IPS DF 19.7 (cell line): ENCODE measurements at regions not wholly inside any gene's neighbourhood (a gene's known extent, or its start where the extent isn't known, plus 50 kb on each side); places are given as distances from the start of the nearest gene placed in this dataset.
"Not testable (repeated sequence)": the region's sequence is repeated elsewhere in the genome, so short reads cannot be mapped to it uniquely, and the experiment has no call there.

ENCODE experiments used
- DNase-seq: peaks from one replicate; pipeline ENCODE4 v3.0.0-alpha.2; 2013; ENCODE audit warnings: low read depth, low spot score

DNA sequence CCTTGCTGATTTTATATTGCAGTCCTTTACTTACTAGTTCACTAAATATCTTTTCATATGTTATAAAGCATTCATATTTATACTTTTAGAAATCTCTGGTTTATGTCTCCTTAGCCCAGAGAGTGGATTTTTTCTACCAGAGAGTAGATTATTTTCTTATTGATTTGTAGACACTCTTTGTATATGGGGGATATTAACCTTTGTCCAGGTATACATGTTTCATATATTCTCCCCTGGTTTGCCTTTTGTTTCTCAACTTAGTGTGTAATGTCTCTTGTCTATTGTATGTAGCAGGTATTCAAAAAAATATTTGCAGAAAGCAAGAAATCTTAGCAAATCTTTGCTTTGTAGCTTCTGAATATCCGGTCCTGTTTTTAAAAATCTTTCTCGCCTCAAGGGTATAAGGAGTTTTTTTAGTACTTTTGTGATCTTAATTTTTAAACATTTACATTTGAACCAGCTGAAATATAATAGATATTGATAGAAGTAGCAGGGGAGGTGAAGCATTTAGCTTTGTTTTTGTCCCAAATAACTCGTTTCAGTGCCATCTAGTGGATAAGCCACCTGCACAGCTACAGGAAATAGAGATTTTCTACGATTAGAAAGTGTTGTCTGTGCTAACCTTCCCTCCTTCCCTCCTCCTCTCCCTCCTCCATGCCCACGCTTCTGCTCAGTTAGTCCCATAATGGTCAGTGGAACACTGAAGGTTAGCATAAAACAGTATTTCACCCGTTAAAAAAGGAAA is 97.0 kb downstream of the PHETA1 start:
- no peak for DNase-seq

DNA sequence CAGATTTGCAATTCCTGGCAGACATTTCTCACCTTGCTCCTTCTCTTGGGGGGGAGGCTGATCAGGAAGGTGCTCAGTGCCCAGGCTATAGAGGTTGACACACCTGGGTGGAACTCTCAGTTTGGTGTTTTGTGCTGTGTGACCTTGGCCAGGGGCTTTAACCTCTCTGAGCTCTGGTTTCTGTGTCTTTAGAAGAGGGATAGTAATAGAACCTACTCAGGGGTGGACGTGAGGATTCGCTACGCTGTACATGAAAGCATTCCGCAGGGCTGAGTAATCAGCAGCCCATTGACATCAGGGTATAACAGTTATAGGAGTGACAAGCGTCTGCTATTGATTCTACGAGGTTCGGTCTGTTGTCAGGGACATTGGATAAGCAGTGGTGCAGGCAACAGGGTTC is 98.1 kb downstream of the PHETA1 start:
- DNase-seq, result no peak

DNA sequence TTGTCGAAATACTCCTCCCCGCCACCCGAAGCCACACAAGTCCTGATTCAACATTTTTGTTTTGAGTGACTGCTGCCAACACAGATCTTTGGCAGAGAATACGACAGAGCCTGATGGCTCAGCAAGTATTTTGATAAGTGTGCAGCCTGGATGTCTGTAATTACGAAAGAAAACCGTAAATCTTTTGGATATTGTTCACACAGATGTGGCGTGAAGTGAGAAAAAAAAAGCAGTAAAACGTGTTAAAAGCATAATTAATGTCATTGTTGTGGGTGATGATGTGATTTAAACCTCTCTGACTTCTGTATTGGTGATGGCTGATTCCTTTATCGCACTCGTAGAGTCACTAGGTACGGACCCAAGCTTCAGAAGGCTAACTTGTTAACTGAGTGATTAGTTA is 98.7 kb downstream of the PHETA1 start:
- DNase-seq, result no peak

DNA sequence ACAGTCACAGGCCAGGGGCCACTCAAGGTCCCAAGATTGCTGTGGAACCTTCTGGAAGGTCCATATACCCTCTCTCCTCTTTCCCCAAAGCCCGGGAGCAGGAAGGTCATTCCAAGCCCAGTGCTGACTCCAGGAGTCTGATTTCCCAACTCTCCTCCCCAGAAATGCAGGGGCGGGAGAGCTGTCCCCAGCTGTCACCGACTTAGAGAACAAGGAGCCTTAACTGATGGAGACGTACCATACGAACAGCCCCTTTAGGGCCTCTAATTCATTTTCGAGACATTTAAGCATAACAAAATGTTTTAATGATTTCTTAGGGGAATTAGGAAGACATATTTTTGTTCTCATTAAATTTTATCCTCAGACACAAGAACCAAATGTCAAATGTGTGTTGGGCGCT is 99.2 kb downstream of the PHETA1 start:
- no peak for DNase-seq

DNA sequence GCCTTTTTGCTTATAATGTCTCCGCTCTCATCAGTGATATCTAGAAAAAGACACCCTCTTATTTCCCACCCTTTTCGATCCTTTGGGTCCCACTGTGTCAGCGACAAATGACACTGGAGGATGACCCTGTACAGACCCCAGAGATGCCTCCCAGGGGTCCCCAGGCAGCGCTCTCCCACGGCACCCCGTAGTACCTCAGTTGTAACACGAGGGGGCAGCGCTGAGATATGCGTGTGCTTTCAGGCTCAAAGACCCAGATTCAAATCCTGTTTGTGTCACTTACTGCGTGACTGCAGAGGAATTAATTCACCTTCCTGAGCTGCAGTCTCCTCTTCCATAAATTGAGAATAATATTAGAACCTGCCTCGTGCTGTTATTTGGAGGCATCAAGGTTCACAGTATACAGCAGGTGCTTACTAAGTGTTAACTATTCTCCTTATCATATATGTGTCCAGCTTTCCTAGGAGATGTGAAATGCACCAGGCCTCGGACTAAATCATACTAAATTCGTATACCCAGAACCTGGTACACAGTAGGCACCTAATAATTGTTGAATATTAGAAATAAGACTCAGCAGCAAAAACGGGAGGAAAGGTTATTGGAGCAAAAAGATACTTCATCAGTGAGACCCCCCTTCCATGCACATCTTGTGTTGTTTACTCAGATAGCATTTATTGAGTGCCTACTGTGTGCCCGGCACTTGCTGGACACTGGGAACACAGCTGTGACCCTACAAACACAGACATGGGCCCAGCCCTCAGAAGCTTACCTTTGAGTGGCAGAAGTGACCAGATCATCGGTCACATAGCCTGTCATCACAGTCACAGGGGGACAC is 99.9 kb downstream of the PHETA1 start:
- DNase-seq, result no peak

DNA sequence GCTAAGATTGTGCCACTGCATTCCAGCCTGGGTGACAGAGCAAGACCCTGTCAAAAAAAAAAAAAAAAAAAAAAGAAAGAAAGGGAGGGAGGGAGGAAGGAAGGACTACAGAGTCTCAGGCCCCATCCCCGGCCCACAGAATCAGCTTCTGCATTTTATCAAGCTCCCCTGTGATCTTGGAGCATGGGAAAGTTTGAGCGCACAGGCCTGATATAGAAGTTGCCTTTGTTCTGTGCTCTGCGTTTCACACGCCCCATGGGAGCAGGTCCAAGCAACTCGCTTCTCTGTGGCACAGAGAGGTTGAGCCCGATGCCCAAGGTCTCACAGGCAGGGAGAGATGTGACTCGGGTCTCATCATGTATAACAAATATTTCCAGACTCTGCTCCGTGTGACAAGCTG is 101.8 kb downstream of the PHETA1 start:
- DNase-seq, result no peak

DNA sequence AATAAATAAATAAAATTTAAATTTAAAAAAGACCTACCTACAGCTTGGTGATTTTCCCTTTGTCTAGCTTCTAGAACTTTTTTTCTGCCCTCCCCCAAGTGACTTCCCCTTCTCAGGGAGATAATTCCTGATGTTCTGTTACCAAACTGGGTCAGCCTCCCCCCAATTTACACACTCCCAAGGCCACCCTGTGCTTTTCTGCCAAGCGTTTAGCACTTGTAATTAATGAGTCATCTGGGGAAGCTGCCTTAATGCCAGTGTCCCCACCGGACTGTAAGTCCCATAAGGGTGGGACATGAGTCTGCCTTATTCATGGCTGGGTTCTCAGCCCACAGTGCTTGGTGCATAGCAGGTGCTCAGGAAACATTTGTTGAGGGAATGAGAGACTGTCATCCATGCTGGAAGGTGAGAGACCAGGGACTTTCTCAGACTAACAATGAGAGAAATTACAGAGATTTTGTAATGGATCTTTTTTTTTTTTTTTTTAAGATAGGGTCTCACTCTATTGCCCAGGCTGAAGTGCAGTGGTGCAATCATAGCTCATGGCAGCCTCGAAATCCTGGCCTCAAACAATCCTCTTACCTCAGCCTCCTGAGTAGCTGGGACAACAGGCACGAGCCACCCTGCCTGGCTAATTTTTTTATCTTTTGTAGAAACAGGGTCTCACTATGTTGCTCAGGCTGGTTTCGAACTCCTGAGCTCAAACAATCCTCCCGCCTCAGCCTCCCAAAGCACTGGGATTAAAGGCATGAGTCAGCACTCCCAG is 106.8 kb downstream of the PHETA1 start:
- no peak for DNase-seq

DNA sequence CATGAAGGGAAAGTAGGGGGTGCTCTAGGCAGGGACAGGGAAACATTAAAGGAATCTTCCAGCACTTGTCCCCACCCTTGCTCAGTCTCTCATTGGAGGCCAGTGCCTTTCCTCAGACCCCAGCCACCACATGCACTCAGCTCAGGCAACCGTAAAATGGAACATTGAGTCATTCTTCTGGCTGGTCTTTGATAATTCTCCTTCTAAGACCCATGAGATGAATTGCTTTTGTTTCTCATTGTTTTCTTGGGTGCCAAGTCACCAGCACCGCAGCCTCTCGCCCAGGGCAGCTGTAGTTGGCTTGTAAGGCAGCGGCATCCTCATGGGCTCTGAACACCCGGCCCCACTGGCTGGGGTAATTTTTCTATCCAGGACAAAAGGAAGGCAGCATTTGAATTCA is 108.2 kb downstream of the PHETA1 start:
- no peak for DNase-seq

DNA sequence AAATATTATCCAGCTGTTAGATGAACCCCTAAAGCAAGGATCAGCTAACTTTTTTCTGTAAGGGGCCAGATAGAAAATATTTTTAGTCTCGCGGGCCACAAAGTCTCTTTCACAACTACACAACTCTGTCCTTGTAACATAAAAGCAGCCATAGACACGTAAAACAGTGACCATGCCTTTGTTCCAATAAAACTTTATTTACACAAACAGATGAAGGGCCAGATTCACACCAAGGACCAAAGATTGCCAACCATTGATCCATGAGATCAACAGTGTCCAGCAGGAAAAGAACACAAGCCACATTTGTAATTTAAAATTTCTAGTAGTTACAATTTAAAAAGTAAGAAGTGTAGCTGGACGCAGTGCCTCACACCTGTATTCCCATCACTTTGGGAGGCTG is 109.7 kb downstream of the PHETA1 start:
- no peak for DNase-seq

DNA sequence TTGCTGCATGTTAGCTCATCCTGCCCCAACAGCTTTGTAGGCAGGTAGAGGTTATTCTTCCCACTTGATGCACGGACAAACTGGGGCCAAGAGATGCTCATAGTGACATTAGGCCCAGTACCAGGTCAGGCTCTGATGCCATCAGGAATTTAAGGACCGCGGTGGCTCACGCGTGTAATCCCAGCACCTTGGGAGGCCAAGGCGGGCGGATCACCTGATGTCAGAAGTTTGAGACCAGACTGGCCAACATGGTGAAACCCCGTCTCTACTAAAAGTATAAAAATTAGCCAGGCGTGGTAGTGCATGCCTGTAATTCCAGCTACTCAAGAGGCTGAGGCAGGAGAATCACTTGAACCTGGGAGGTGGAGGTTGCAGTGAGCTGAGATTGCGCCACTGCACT is 110.8 kb downstream of the PHETA1 start:
- DNase-seq, result not testable (repeated sequence)

DNA sequence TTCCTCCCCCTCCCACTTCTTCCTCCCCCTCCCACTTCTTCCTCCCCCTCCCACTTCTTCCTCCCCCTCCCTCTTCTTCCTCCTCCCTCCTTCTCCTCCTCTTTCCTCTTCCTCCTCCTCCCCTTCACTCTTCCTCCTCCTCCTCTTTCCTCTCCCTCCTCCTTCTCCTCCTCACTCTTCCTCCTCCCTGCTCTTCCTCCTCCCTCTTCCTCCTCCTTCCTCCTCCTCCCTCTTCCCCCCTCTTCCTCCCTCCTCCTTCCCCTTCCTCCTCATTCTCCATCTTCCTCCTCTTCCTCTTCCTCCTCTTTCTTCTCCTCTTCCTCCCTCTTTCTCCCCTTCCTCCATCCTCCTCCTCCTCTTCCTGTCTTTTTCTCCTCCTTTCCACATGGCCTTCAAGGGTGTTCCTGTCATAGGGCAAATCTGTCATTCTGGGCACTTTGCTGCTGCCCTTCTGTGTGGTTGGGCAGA is 111.4 kb downstream of the PHETA1 start:
- DNase-seq, result no peak

DNA sequence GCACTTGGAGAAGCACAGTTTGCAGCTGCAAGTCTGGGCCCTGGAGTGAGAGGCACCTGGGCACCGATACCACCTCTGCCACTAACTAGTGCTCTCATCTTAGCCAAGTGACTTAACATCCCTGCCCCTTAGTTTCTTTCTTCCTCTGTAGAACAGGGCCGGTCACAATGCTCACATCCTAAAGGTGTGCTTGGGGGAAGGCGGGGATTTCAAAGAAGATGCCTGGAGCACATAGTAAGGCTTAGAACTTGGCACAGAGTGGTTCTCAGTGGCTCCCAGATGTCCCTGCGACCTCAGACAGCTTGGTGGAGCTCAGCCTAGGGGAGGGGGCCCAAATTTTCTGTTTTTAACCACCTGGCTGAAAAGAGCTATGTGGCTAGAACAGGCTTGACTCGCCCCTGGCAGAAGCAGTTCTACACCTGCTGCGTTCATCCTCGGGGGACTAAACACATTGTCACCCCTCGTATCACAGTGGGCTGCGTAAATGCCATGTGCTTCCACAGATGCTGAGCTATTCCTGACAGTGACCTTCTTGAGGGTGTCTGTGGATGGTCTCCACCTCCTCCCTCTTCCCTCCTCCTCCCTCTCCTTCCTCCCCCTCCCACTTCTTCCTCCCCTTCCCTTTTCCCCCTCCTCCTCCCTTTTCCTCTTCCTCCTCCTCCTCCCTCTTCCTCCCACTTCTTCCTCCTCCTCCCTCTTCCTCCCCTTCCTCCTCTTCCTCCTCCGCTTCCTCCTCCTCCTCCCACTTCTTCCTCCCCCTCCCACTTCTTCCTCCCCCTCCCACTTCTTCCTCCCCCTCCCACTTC is 112.1 kb downstream of the PHETA1 start:
- DNase-seq, result no peak

DNA sequence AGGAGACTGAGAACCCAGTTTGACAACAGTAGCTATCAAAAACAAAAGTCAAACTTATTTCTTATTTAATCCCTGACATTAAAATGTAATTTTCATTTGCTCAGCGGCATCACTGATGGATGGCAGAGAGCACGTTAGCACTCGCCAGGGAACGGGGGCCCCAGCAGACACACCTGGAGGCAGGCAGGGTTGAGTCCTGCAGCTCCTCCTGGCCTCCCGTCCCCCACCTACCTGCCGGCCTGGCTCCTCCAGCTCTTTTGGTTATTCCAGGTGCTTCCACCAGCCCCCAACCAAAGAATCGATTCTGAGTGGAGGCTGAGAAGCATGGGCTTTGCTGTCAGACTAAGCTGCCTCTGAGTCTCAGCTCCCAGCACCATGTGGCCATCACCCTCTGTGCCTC is 113.6 kb downstream of the PHETA1 start:
- no peak for DNase-seq

DNA sequence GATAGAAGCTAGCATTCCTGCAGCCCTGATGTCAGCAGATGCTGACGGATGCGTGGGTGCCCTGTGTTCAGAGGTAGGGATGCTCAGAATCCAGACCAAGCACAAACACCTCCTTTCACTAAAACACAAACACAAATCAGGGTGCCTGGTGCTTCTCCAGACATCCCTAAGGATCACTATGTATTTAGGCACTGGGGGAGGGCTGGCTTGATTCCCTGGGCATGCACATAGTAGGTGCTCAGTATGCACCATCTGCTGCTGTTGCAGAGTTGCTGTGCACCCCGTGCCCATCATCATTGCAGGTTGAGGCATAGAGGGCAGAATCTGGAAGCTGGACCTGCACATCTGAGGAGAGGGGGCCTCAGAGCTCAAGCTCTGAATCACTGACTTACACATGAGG is 114.8 kb downstream of the PHETA1 start:
- no peak for DNase-seq

DNA sequence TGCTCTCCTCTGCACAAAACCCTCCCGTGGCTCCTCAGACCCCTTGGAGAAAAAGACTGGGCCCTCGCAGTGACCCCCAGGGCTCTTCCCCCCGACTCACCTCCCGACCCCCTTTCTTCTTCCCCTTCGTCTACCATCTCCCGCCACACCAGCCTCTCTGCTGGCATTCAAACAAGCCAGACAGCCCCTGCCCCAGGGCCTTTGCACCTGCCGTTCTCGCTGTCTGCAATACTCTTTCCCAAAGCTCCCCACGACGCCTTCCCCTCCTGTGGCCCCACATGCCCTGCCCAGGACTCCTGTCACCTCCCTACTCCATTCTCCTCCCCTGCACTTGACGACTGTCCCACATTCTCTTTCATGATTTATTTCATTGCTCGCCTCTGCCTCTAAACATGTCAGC is 115.7 kb downstream of the PHETA1 start:
- no peak for DNase-seq

DNA sequence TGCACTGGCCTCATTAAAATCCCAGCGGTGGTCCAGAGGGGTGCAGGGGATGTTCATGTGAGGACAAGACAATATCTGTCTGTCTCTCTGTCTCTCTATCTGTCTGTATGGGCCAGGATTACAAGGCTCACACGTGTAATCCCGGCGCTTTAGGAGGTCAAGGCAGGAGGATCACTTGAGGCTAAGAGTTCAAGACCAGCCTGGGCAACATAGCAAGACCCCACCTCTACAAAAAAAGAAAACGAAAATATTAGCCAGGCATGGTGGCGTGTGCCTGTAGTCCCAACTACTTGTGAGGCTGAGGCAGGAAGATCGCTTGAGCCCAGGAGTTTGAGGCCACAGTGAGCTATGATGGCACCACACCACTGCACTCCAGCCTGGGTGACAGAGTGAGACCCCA is 117.1 kb downstream of the PHETA1 start:
- DNase-seq, result no peak

DNA sequence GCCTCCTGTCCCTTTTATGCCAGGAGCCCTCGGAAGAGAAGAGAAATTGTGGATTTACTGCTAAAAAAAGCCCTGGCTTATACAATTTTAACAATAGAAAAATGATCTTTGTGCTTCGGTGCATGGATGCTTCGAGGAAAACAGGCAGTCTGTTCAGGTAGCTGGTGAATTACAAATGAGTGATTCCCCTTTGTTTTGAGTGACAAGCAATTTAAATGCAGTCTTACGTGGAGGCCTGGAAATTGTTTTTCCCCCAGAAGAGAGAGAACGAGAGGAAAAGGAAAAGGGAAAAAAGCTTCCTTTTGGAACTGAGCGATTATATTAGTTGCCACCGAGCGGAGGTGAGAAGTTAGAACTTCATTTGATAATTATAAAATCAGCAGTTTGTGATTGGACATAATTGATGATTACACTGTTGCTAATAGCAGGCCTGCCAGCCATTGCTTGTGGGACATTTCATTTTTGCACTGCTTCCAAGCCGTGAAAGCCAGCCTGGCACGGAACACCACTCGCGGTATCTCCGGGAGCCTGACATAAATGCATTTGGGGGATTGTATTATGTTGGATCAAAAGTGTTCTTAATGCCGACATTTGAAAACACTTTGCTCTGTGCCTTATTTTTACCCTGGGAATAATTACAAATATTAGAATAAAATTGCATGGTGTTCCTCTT is 117.7 kb downstream of the PHETA1 start:
- no peak for DNase-seq

DNA sequence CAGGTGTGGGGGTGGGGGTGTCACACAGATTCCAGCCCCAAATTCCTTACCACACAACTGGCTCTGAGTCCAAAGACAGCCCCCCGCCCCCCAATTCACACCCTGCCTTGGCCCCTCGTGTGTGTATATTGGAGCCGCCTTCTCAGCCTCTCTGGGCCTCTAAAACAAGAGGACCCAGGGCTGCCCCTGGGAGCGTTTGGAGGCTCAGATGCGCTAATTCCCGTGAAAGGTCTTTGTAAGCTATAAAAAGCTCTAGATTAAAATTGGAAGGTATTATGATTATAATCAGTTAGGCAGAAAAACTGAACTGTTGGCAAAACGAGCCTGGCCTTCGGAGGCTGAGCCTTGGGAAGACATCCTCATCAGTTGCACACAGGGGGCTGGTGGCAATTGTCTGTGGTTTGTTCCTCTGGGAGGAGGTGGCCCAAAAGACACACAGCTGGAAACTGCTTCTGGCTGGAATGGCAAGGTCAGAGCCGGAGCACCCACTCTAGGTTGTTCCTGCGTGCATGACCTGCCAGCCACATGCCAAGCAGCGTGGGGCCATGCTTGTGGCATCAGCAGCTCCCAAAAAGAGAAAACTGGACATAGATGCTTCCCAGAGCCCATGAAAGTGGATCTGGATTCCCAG is 118.5 kb downstream of the PHETA1 start:
- DNase-seq, result no peak

DNA sequence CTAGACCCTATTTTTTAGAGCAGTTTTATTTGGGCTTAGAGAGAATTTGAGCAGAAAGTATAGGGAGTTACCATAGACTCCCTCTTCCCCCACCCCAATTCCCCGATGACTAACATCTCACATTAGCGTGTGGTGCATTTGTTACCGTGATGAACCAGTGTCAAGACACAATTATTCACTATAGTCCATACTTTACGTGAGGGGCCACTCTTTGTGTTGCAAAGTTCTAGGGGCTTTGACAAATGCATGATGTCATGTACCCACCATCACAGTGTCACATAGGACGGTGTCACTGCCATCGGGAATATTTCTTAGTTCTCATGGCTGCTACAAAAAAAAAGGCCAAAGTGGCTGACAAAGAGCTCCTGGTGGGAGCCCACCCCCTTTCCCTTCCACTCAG is 119.1 kb downstream of the PHETA1 start:
- no peak for DNase-seq

DNA sequence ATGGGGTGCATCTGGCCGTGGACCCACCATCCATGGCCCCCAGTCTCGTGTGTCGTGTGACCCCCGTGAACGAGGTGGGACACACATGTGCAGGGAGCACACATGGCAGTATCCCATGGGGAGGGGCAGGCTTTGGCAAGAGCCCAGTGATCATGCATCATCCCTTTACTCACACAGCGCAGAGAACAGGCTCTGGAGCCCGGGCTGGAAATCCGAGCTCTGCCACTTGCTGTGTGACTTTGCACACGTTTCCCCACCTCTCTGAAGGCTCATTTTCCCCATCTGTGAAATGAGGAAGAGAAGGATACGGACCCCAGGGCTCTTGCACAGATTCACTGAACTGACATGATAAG is 119.9 kb downstream of the PHETA1 start:
- DNase-seq, result no peak
